Adrenal gland (tissue), 5 donors: ENCODE measurements at regions not wholly inside any gene's neighbourhood (a gene's known extent, or its start where the extent isn't known, plus 50 kb on each side); places are given as distances from the start of the nearest gene placed in this dataset.

ENCODE experiments used
- POLR2A ChIP-seq, 2 donors: fragments of 450-650 bp; IDR thresholded peaks; one replicate each; pipeline ENCODE4 v1.6.1; 2017; ENCODE audit warnings: antibody characterized with exemption in 2 of 2, mild to moderate bottlenecking in 2 of 2, moderate library complexity in 1 of 2
- TF ChIP-seq, protein P1 (sequence below), 6 experiments: fragments of 450-650 bp in 4 of 6; fragments of 200-600 bp in 2 of 6; sonication (generic) in 1 of 6; IDR thresholded peaks; 1 replicate in 5 of 6; 2 replicates in 1 of 6; pipeline versions ENCODE4 v1.5.1 to v1.8.0; 2016 to 2021; ENCODE audit warnings: antibody characterized with exemption in 6 of 6, mild to moderate bottlenecking in 2 of 6, moderate library complexity in 1 of 6
- donor health status: DM: no; HTN: no; CAD: no.

DNA sequence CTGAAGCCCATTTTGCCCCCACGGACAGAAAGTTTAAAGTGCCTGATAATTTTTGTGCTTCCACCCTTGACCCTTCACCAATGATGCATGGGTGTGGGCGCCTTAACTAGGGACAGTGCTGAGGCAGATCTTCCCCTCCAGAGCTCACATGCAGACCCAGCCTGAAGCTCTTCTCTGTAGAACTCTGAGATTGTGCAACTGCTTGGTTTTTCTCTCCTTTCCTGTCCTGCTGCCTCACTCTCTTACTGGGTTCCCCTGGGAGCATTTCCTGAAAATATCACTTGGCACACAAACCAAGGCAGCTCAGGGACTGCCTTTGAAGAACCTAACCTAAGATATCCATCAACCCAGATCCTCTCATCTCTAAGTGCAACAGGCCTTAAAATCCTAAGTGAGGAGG is 220.3 kb upstream of the STT3B start:
- TF ChIP-seq, protein P1, sequence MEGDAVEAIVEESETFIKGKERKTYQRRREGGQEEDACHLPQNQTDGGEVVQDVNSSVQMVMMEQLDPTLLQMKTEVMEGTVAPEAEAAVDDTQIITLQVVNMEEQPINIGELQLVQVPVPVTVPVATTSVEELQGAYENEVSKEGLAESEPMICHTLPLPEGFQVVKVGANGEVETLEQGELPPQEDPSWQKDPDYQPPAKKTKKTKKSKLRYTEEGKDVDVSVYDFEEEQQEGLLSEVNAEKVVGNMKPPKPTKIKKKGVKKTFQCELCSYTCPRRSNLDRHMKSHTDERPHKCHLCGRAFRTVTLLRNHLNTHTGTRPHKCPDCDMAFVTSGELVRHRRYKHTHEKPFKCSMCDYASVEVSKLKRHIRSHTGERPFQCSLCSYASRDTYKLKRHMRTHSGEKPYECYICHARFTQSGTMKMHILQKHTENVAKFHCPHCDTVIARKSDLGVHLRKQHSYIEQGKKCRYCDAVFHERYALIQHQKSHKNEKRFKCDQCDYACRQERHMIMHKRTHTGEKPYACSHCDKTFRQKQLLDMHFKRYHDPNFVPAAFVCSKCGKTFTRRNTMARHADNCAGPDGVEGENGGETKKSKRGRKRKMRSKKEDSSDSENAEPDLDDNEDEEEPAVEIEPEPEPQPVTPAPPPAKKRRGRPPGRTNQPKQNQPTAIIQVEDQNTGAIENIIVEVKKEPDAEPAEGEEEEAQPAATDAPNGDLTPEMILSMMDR (IDR thresholded peaks at IDR 0.05) = no peak
- no peak for TF ChIP-seq POLR2A (IDR thresholded peaks at IDR 0.05)
